ENCODE measurements at regions not wholly inside any gene's neighbourhood (a gene's known extent, or its start where the extent isn't known, plus 50 kb on each side); places are given as distances from the start of the nearest gene placed in this dataset.

DNA sequence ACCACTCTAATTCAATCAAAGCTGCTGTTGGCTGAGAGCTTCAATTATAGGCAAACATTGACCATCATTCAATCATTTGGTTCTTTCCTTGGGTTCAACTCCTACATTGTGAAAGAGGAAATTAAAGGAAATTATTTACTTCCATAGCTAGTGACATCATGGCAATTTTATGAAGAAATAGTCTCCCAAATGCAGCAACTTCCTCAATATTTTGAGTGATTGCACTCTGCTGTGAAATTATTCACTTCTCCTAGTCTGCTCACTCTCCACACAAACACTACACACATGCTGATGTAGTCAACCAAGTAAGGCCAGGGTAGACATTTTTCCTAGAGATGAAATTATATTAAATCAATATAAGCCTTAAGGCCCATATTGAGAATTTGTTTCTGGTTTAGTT, 86.7 kb upstream of the NCKAP5 start:
- POLR2A ChIA-PET, result no interaction called here
- H3K36me3 ChIP-seq (ENCODE audit: insufficient read depth, low read length), result no peaks in the 10 kb centered on the region

DNA sequence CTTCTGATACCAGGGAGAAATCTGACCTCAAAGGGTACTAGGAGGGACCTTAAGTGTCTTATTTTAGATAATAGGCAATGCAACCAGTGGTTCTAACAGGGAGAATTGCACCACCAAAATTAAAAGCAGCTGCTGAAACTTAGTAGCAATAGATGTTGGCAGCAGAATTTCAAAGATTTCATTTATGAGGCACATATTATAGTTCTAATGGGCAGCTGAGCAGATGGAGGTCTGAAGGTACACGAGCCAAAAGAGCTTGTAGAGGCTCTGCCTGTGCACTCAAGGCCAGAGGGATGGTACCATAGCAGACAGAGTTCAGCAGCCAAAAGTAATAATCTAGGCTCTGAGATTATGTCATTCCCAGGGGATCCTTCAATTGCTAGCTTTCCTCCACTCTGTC, 87.3 kb upstream of the NCKAP5 start:
- CTCF ChIA-PET, result no interaction called here

More for the DNA sequence above, 86.7 kb upstream of the NCKAP5 start:
- H3K4me1 ChIP-seq (ENCODE audit: insufficient read depth, low read length), result no peaks in the 10 kb centered on the region
- no peak overlapping the region for H3K4me3 ChIP-seq (ENCODE audit: low read length)
- Mint-ChIP-seq H3K27ac (no peak overlapping the region), H3K4me1 (no peaks in the 10 kb centered on the region), H3K9me3 (peaks cover 0 to 3% (median 0%) of the 10 kb centered on the region in 5 donors), H3K4me3 (no peak overlapping the region), H3K27me3 (no peaks in the 10 kb centered on the region), H3K36me3 (no peaks in the 10 kb centered on the region)
- H3K27me3 ChIP-seq (ENCODE audit: insufficient read depth, low read length, poor library complexity, severe bottlenecking), result no peaks in the 10 kb centered on the region
- H3K27ac ChIP-seq (ENCODE audit: low read depth, low read length), result no peak overlapping the region
- no peaks in the 10 kb centered on the region for H3K9me3 ChIP-seq (ENCODE audit: low read length)
- no peak for DNase-seq
- CTCF ChIA-PET, result no interaction called here

DNA sequence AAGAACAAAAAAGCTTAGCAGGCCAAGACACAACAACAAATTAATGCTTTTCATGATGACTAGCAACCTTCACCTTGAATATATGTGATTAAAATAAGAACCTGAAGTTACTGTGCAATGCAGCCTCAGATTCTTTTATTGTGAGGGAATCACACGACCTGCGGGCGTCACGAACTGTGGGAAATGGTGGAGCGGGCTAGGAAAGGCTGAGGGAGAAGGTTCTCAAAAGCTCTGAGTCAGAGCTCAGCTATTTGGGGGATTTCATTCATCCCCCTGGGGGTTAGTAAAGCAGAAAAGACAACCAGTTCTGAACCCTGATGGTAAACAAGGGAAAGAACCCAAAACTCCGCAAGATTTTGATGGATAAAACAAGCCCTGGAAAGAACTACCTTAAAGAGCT, 89.3 kb upstream of the NCKAP5 start:
- Histone ChIP-seq H3K4me3 (ENCODE audit: low read length) (no peak overlapping the region), H3K36me3 (ENCODE audit: insufficient read depth, low read length) (no peaks in the 10 kb centered on the region), H3K9me3 (ENCODE audit: low read length) (no peaks in the 10 kb centered on the region), H3K27ac (ENCODE audit: low read depth, low read length) (no peak overlapping the region), H3K4me1 (ENCODE audit: insufficient read depth, low read length) (no peaks in the 10 kb centered on the region), H3K27me3 (ENCODE audit: insufficient read depth, low read length, poor library complexity, severe bottlenecking) (no peaks in the 10 kb centered on the region)
- Mint-ChIP-seq H3K4me3 (no peak overlapping the region), H3K27me3 (no peaks in the 10 kb centered on the region), H3K4me1 (no peaks in the 10 kb centered on the region), H3K27ac (no peak overlapping the region), H3K9me3 (peaks cover 0 to 4% (median 3%) of the 10 kb centered on the region in 5 donors), H3K36me3 (no peaks in the 10 kb centered on the region)
- DNase-seq, result no peak
- POLR2A ChIA-PET, result no interaction called here
- CTCF ChIA-PET, result no interaction called here

More for the DNA sequence above, 87.3 kb upstream of the NCKAP5 start:
- H3K27ac ChIP-seq (ENCODE audit: low read depth, low read length), result no peak overlapping the region
- no peak for DNase-seq
- H3K27me3 Mint-ChIP-seq, result no peaks in the 10 kb centered on the region
- H3K27ac Mint-ChIP-seq, result no peak overlapping the region
- H3K36me3 Mint-ChIP-seq, result no peaks in the 10 kb centered on the region
- H3K27me3 ChIP-seq (ENCODE audit: insufficient read depth, low read length, poor library complexity, severe bottlenecking), result no peaks in the 10 kb centered on the region
- peaks cover 0 to 3% (median 0%) of the 10 kb centered on the region in 5 donors for H3K9me3 Mint-ChIP-seq
- no peaks in the 10 kb centered on the region for H3K36me3 ChIP-seq (ENCODE audit: insufficient read depth, low read length)
- no peak overlapping the region for H3K4me3 Mint-ChIP-seq
- H3K4me1 ChIP-seq (ENCODE audit: insufficient read depth, low read length), result no peaks in the 10 kb centered on the region
- no peaks in the 10 kb centered on the region for H3K9me3 ChIP-seq (ENCODE audit: low read length)
- POLR2A ChIA-PET, result no interaction called here
- H3K4me1 Mint-ChIP-seq, result no peaks in the 10 kb centered on the region
- no peak overlapping the region for H3K4me3 ChIP-seq (ENCODE audit: low read length)

DNA sequence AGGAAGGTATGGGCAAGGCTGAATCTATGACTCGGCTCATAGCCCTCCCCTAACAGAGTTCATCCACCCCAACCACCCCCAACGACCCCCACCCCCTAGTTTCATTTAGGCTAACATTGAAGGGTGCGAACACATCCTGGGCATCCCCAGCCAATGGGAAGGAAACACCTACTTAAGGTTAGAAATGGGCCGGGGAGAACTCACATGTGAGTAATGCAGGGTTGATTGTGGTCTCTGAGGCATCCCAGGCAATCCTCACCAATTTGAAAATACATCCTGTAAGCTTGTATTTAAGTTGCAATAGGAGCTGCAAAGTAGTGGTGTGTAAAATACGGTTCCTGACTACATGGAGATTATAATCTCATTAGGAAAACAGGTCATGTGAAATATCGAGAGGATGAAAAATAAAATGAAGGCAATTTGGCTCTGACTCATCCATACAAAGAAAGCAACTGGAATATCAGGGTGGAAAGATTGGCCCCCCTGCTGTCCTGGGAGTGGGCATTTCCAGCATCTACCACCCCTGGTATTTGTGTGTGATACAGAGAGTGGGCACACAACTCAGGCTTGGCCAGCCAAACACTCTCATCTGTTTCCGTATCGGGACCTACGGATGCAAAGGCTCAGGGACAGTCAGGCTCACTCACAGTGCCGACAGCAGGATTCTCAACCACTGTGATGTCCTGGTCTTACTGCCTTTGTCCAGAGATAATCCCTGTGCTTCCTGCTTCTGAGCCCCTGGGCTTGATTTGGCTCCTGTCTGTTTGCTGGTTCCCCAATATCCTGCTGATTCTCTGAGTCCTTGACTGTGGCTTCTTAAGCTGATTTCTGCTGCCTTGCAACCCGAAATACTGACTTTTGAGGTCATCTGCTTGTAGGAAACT, 90.0 kb upstream of the NCKAP5 start:
- H3K27ac ChIP-seq (ENCODE audit: low read depth, low read length), result no peak overlapping the region
- ChIA-PET CTCF (no interaction called here), POLR2A (no interaction called here)
- no peaks in the 10 kb centered on the region for H3K9me3 ChIP-seq (ENCODE audit: low read length)
- Mint-ChIP-seq H3K27ac (no peak overlapping the region), H3K4me3 (no peak overlapping the region), H3K27me3 (no peaks in the 10 kb centered on the region), H3K36me3 (no peaks in the 10 kb centered on the region), H3K4me1 (no peaks in the 10 kb centered on the region), H3K9me3 (peaks cover 0 to 4% (median 3%) of the 10 kb centered on the region in 5 donors)
- no peak for DNase-seq
- H3K4me3 ChIP-seq (ENCODE audit: low read length), result no peak overlapping the region
- no peaks in the 10 kb centered on the region for H3K27me3 ChIP-seq (ENCODE audit: insufficient read depth, low read length, poor library complexity, severe bottlenecking)
- H3K4me1 ChIP-seq (ENCODE audit: insufficient read depth, low read length), result no peaks in the 10 kb centered on the region
- H3K36me3 ChIP-seq (ENCODE audit: insufficient read depth, low read length), result no peaks in the 10 kb centered on the region

DNA sequence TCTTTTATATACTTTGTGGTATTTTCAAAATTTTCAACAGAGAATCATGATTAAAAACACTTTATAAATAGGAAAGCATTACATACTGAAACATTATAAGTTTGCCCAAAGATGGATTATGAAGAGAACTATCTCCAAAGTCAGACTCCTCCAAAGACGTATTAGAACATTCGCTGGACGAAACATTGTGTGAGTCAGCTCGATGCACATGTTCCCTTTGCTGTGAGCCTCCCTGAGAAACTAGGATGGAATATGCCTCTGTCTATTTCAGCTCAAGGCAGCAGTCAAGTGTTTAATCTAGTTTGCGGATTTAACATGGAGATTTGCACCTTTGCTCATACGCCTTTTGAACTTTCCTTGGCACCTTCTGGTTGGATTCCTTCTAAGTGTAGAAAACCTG, 92.2 kb upstream of the NCKAP5 start:
- no peak for DNase-seq
- H3K9me3 Mint-ChIP-seq, result peaks cover 0 to 5% (median 4%) of the 10 kb centered on the region in 5 donors
- ChIA-PET POLR2A (no interaction called here), CTCF (no interaction called here)
- no peaks in the 10 kb centered on the region for H3K36me3 Mint-ChIP-seq
- no peak overlapping the region for H3K27ac Mint-ChIP-seq
- no peak overlapping the region for H3K27ac ChIP-seq (ENCODE audit: low read depth, low read length)
- H3K4me3 ChIP-seq (ENCODE audit: low read length), result no peak overlapping the region
- no peaks in the 10 kb centered on the region for H3K36me3 ChIP-seq (ENCODE audit: insufficient read depth, low read length)
- H3K27me3 ChIP-seq (ENCODE audit: insufficient read depth, low read length, poor library complexity, severe bottlenecking), result no peaks in the 10 kb centered on the region
- no peaks in the 10 kb centered on the region for H3K9me3 ChIP-seq (ENCODE audit: low read length)
- no peaks in the 10 kb centered on the region for H3K4me1 Mint-ChIP-seq
- no peaks in the 10 kb centered on the region for H3K4me1 ChIP-seq (ENCODE audit: insufficient read depth, low read length)
- no peaks in the 10 kb centered on the region for H3K27me3 Mint-ChIP-seq
- no peak overlapping the region for H3K4me3 Mint-ChIP-seq

DNA sequence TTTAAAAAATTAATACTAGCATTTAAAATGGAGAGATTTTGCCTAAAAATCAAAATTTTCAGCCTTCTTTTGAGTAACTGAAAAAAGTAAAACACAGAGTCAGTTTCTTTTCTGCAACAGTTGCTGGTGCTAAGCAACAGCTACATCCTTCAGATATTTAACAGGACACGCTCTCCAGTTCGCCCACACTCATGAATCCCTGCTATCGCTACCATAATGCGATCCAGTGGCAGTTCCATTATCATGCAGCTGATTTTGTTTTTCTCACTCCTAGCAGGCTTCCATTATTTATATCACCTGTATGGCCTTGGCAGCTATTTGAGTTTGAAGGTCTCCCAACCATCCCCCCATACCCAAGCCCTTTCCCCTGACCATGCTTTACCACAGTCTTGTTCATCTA, 93.1 kb upstream of the NCKAP5 start:
- Mint-ChIP-seq H3K36me3 (no peaks in the 10 kb centered on the region), H3K27me3 (no peaks in the 10 kb centered on the region), H3K9me3 (peaks cover 0 to 5% (median 4%) of the 10 kb centered on the region in 5 donors), H3K27ac (no peak overlapping the region), H3K4me1 (no peaks in the 10 kb centered on the region), H3K4me3 (no peak overlapping the region)
- no peaks in the 10 kb centered on the region for H3K27me3 ChIP-seq (ENCODE audit: insufficient read depth, low read length, poor library complexity, severe bottlenecking)
- H3K27ac ChIP-seq (ENCODE audit: low read depth, low read length), result no peak overlapping the region
- no peaks in the 10 kb centered on the region for H3K9me3 ChIP-seq (ENCODE audit: low read length)
- CTCF ChIA-PET, result no interaction called here
- DNase-seq, result no peak
- no peaks in the 10 kb centered on the region for H3K4me1 ChIP-seq (ENCODE audit: insufficient read depth, low read length)
- no peak overlapping the region for H3K4me3 ChIP-seq (ENCODE audit: low read length)
- POLR2A ChIA-PET, result no interaction called here
- H3K36me3 ChIP-seq (ENCODE audit: insufficient read depth, low read length), result no peaks in the 10 kb centered on the region

DNA sequence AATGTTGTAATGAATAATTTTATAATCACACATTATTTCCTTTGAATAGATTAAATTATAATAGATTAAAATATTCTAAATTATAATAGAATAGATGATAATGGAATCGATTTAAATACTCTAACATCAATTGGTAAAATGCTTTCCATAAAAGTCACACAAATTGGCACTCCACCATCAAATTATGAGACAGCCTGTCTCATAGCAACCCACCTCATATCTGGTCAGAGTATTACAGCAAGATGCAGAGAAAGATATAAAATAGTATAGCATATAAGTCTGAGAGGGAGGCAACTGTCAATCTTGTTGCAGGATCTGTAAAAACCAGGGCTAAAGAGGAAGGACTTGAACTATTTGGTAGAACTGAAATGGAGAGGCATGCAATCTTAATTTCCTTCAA, 98.4 kb upstream of the NCKAP5 start:
- Mint-ChIP-seq H3K4me3 (no peak overlapping the region), H3K4me1 (no peaks in the 10 kb centered on the region), H3K27me3 (no peaks in the 10 kb centered on the region), H3K27ac (no peak overlapping the region), H3K36me3 (no peaks in the 10 kb centered on the region), H3K9me3 (peaks cover 4 to 12% (median 5%) of the 10 kb centered on the region in 5 donors)
- ChIA-PET POLR2A (no interaction called here), CTCF (no interaction called here)
- no peak for DNase-seq
- Histone ChIP-seq H3K4me1 (ENCODE audit: insufficient read depth, low read length) (no peaks in the 10 kb centered on the region), H3K27me3 (ENCODE audit: insufficient read depth, low read length, poor library complexity, severe bottlenecking) (no peaks in the 10 kb centered on the region), H3K27ac (ENCODE audit: low read depth, low read length) (no peak overlapping the region), H3K4me3 (ENCODE audit: low read length) (no peak overlapping the region), H3K9me3 (ENCODE audit: low read length) (no peaks in the 10 kb centered on the region), H3K36me3 (ENCODE audit: insufficient read depth, low read length) (no peaks in the 10 kb centered on the region)

DNA sequence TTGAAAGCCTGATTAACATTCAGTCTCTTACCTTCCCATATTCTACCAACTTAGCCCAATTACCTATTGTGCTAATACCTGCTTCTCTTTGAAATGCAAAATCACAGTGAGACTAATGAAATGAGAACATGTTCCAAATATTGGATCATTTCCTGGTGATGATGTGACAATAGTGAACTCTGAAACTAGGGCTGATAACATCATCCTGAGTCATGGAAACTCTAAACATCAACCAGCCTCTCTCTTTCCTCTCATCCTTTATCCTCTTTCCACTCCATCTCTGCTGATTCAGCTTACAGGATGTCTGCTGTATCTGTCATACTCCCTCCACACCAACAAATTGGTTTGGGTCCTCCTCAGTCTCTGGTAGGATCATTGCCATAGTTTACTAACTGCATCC, 98.8 kb upstream of the NCKAP5 start:
- Mint-ChIP-seq H3K4me3 (no peak overlapping the region), H3K4me1 (no peaks in the 10 kb centered on the region), H3K9me3 (peaks cover 2 to 12% (median 5%) of the 10 kb centered on the region in 5 donors), H3K27ac (no peak overlapping the region), H3K36me3 (no peaks in the 10 kb centered on the region), H3K27me3 (no peaks in the 10 kb centered on the region)
- no peaks in the 10 kb centered on the region for H3K4me1 ChIP-seq (ENCODE audit: insufficient read depth, low read length)
- no peak overlapping the region for H3K27ac ChIP-seq (ENCODE audit: low read depth, low read length)
- H3K4me3 ChIP-seq (ENCODE audit: low read length), result no peak overlapping the region
- no peaks in the 10 kb centered on the region for H3K27me3 ChIP-seq (ENCODE audit: insufficient read depth, low read length, poor library complexity, severe bottlenecking)
- CTCF ChIA-PET, result no interaction called here
- DNase-seq, result no peak
- H3K36me3 ChIP-seq (ENCODE audit: insufficient read depth, low read length), result no peaks in the 10 kb centered on the region
- no peaks in the 10 kb centered on the region for H3K9me3 ChIP-seq (ENCODE audit: low read length)
- POLR2A ChIA-PET, result no interaction called here
